Pancreas (tissue), 10 donors: ENCODE measurements at regions not wholly inside any gene's neighbourhood (a gene's known extent, or its start where the extent isn't known, plus 50 kb on each side); places are given as distances from the start of the nearest gene placed in this dataset.

Experiments used
- ATAC-seq, 4 donors: fragments of 200-7000 bp; cut with Tn5 transposase; one replicate each; pipeline versions ENCODE4 v1.8.0 to v1.9.1; 2020; ENCODE audit warnings: mild to moderate bottlenecking in 4 of 4, moderate library complexity in 4 of 4
- DNase-seq, 6 donors: peaks; one replicate each; pipeline ENCODE4 v3.0.0-alpha.2; 2020
- FAIRE-seq: peaks from 2 replicates; lab custom pipeline; 2012; peaks lifted over from hg19 to GRCh38; lab: Jason Lieb, UNC
- H3K27ac ChIP-seq, 4 donors: fragments of 200-600 bp; sonication (generic); 1 replicate in 3 of 4; 2 replicates in 1 of 4; pipeline versions ENCODE4 v1.5.0 to v1.8.0; 2020
- H3K27me3 ChIP-seq, 4 donors: fragments of 200-600 bp; one replicate each; pipeline ENCODE4 v1.8.0; 2021
- H3K36me3 ChIP-seq, 3 donors: fragments of 200-600 bp; sonication (generic) in 1 of 3; one replicate each; pipeline versions ENCODE4 v1.5.0 to v1.8.0; 2020 to 2021
- H3K4me1 ChIP-seq, 3 donors: fragments of 200-600 bp; one replicate each; pipeline ENCODE4 v1.8.0; 2021
- H3K4me3 ChIP-seq, 4 donors: fragments of 200-600 bp; sonication (generic) in 2 of 4; one replicate each; pipeline versions ENCODE4 v1.5.0 to v1.8.0; 2020 to 2021
- H3K9me3 ChIP-seq, 4 donors: fragments of 200-600 bp; one replicate each; pipeline ENCODE4 v1.8.0; 2021
- WGBS, 2 donors: extraction: QIAGEN DNeasy Blood & Tissue Kit; methylation state at CpG; one replicate each; pipeline ENCODE4 v1.1.7; 2013; 5-methylcytosine and 5-hydroxymethylcytosine counted together
- intact Hi-C, 3 donors: fragments of 100-400 bp; cut with DNase I; formaldehyde crosslinking; loops; one replicate each; pipeline versions ENCODE4 v1.11.1 to v1.14.2; 2022
- TF ChIP-seq, protein P1 (sequence below), 4 donors: fragments of 200-600 bp; sonication (generic) in 3 of 4; IDR thresholded peaks; one replicate each; pipeline versions ENCODE4 v1.5.0 to v1.8.0; 2021; ENCODE audit warnings: antibody characterized with exemption in 4 of 4
- donor health status: healthy with polysubstance abuse.
- donor health status: DM: no; HTN: no; CAD: no; lungs with moderate emphysema.
- donor health status: DM: no; HTN: no; CAD: no.
- donor health status: control.
- donor health status: control.
- donor health status: Bipolar disorder and iron deficiency.
- donor health status: DM: yes; HTN: yes; CAD: no.
- donor health status: DM: no; HTN: no; CAD: no.
- donor health status: DM: no; HTN: no; CAD: no.
- donor health status: DM: yes; HTN: yes; CAD: no.

DNA sequence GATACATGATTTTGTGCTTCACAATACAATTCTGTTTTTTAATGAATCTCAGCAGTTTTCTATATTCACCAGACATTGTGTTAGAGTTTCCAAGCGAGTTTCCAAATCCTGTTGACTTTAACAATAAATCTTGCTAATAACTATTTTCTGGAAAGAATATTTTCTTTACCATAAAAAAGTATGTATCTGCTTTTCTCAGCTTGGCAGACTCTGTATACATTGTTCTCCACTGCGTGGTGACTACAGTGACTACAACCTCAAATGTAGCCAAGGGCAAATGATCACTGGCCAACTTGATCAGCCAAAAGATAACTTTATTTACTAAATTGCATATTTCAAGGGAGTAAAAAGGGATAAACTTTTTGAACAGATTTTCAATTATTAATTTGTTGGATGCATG is 325.9 kb upstream of the ADAMTS5 start:
- no peaks in the 10 kb centered on the region for H3K27me3 ChIP-seq
- H3K9me3 ChIP-seq: no peaks in the 10 kb centered on the region
- FAIRE-seq: no peak
- no peak for DNase-seq
- intact Hi-C loops: no loop called here
- ATAC-seq: no peak
- H3K27ac ChIP-seq: no peak overlapping the region
- H3K4me3 ChIP-seq: no peak overlapping the region
- no peaks in the 10 kb centered on the region for H3K36me3 ChIP-seq
- peaks cover 0 to 8% (median 0%) of the 10 kb centered on the region in 3 donors for H3K4me1 ChIP-seq
- WGBS, 2 donors: 62 to 68% methylated on average over 2 of the region's 2 CpGs
- TF ChIP-seq, protein P1, sequence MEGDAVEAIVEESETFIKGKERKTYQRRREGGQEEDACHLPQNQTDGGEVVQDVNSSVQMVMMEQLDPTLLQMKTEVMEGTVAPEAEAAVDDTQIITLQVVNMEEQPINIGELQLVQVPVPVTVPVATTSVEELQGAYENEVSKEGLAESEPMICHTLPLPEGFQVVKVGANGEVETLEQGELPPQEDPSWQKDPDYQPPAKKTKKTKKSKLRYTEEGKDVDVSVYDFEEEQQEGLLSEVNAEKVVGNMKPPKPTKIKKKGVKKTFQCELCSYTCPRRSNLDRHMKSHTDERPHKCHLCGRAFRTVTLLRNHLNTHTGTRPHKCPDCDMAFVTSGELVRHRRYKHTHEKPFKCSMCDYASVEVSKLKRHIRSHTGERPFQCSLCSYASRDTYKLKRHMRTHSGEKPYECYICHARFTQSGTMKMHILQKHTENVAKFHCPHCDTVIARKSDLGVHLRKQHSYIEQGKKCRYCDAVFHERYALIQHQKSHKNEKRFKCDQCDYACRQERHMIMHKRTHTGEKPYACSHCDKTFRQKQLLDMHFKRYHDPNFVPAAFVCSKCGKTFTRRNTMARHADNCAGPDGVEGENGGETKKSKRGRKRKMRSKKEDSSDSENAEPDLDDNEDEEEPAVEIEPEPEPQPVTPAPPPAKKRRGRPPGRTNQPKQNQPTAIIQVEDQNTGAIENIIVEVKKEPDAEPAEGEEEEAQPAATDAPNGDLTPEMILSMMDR (IDR thresholded peaks at IDR 0.05): no peak

DNA sequence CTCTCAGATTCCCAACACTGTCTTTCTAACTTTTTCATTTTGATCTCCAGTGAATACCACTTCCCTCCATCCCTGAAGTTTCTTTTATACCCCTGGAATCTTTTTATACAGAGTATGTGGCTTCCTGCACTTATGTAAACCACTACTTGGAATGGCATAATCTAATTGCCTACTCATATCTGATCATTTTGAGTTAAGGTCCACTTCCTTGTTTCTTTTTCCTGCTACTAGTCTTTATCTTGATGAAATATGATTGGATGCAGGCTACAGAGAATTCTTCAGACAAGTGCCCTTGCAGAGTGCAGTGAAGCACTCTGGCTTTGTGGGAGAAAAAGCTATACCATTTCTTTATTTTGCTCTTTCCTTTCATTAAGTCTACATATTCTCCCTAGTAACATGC is 325.3 kb upstream of the ADAMTS5 start:
- Histone ChIP-seq H3K27ac (no peak overlapping the region), H3K9me3 (no peaks in the 10 kb centered on the region), H3K4me1 (peaks cover 0 to 8% (median 0%) of the 10 kb centered on the region in 3 donors), H3K36me3 (no peaks in the 10 kb centered on the region), H3K4me3 (no peak overlapping the region), H3K27me3 (no peaks in the 10 kb centered on the region)
- intact Hi-C loops: no loop called here
- DNase-seq (no peak), FAIRE-seq (no peak), ATAC-seq (no peak)
- TF ChIP-seq, protein P1 (IDR thresholded peaks at IDR 0.05): no peak

DNA sequence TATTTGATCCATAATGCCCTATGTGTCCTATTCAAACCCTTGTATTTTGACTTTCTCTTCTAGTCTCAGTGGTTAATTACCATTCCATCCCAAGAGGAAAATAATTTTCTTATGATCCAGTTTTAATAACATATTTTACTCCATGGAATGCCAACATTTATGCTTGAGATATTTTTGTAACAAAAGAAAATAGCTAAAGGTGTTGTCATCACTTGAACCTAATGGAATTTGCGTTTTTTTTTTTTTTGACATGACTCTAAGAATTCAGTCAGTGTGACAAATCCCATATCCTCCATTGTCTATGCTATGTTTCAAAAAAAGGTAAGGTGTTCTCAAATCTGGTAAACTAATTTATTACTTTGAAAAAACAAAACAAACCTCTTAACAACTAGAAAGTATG is 324.1 kb upstream of the ADAMTS5 start:
- peaks cover 0 to 8% (median 0%) of the 10 kb centered on the region in 3 donors for H3K4me1 ChIP-seq
- WGBS, 2 donors: 94 to 98% methylated on average over 1 of the region's 1 CpG
- intact Hi-C loops: no loop called here
- no peak for DNase-seq
- H3K9me3 ChIP-seq: no peaks in the 10 kb centered on the region
- H3K27ac ChIP-seq: no peak overlapping the region
- H3K36me3 ChIP-seq: no peaks in the 10 kb centered on the region
- ATAC-seq: no peak
- no peak for FAIRE-seq
- no peaks in the 10 kb centered on the region for H3K27me3 ChIP-seq
- TF ChIP-seq, protein P1 (IDR thresholded peaks at IDR 0.05): no peak
- no peak overlapping the region for H3K4me3 ChIP-seq

DNA sequence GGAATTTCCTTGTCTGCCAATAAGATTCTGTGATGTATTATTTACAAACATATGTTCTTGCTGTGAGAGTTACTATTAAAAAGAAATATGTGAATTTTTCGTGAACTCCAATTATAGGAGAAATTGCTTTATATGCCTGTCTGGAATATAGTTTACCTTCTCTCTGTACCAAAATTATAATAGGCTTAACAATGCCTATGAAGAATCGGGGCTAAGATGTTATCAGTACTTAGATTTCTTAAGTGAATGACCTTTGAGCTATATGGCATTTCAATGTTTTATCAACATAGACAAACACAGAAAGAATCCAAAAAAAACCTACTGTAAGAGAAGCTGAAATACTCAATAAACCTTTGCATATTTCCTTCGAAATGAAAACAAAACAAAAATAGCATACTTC is 323.1 kb upstream of the ADAMTS5 start:
- no peak for ATAC-seq
- Histone ChIP-seq H3K27ac (no peak overlapping the region), H3K9me3 (no peaks in the 10 kb centered on the region), H3K4me3 (no peak overlapping the region), H3K36me3 (no peaks in the 10 kb centered on the region), H3K4me1 (peaks cover 0 to 8% (median 0%) of the 10 kb centered on the region in 3 donors), H3K27me3 (no peaks in the 10 kb centered on the region)
- 31 to 35% methylated on average over 3 of the region's 3 CpGs for WGBS, 2 donors
- intact Hi-C loops: no loop called here
- TF ChIP-seq, protein P1 (IDR thresholded peaks at IDR 0.05): no peak
- no peak for DNase-seq
- no peak for FAIRE-seq

DNA sequence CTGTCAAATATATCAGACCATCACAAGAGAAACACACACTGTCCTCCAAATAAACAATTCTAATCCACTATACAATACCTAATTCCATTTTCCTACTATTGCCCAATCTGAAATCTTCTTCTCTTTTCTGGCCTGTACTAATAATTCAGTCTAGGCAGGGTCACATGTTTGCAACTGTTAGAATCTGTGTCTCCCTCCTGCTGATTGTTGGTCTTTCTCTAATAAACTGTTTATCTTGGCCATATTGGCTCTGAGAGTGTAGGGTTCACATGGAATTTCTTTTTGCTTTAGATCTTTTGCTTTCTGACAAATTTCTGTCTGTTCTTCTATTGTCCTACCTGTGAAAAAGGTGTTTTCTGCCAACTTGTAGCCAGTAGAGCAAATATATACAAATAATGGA is 319.9 kb upstream of the ADAMTS5 start:
- no peak overlapping the region for H3K4me3 ChIP-seq
- H3K9me3 ChIP-seq: no peaks in the 10 kb centered on the region
- H3K4me1 ChIP-seq: peaks cover 0 to 8% (median 0%) of the 10 kb centered on the region in 3 donors
- intact Hi-C loops: no loop called here
- ATAC-seq: no peak
- no peak for DNase-seq
- no peaks in the 10 kb centered on the region for H3K36me3 ChIP-seq
- TF ChIP-seq, protein P1 (IDR thresholded peaks at IDR 0.05): no peak
- FAIRE-seq: no peak
- H3K27me3 ChIP-seq: no peaks in the 10 kb centered on the region
- no peak overlapping the region for H3K27ac ChIP-seq
